ENCODE measurements at regions not wholly inside any gene's neighbourhood (a gene's known extent, or its start where the extent isn't known, plus 50 kb on each side); places are given as distances from the start of the nearest gene placed in this dataset.
A peak's percentile ranks its signal among the peaks of the same experiment; 100 is the strongest.

DNA sequence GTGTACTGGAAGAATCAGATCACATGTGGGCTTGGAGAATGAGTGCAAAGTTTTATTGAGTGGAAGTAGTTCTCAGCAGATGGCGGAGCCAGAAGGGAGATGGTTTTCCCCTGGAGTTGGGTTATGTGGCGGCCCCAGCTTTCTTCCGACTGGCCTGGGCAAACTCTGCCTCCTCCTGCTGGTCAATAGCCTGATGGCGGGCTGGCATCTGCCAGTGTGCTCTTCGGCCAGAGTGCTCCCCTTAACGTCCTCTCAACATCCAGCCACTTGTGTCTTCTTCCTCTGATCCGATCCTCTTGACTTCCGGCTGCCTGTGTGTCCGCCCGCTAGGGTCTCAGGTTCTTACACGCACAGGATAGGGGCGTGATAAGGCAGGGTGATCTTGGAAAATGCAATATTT lies 741.3 kb downstream of the RNF144A start:
- no peaks in the 10 kb centered on the region for H3K36me3 ChIP-seq (replicated peaks; ENCODE audit: control insufficient read depth, insufficient read depth, low read length)
- DNase-seq, result no peak
- no peak overlapping the region for H3K4me3 ChIP-seq (ENCODE audit: insufficient read depth, low read depth, low read length)
- H3K27me3 ChIP-seq (ENCODE audit: control insufficient read depth, insufficient read depth, low read length), result no peaks in the 10 kb centered on the region

DNA sequence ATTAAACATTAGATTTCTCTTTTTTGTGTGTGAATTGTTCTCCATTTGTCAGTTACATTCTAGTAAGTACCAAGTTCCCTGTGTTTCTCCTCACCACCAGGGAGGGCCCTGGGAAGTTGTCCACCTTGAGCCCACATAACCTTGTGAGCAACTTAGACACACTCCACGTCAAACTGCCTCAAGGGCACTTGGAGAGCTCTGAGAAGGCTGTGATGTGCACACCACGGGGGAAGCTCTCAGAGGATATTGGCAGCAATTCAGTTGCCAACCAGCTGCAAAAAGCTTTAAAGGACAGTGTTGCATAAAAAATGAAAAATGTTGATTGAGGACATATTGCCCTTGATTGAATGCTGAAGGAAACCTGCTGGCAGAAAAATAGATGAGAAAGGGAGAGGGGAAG lies 743.6 kb downstream of the RNF144A start:
- H3K27me3 ChIP-seq (ENCODE audit: control insufficient read depth, insufficient read depth, low read length), result no peaks in the 10 kb centered on the region
- H3K4me3 ChIP-seq (ENCODE audit: insufficient read depth, low read depth, low read length), result no peak overlapping the region
- H3K36me3 ChIP-seq (replicated peaks; ENCODE audit: control insufficient read depth, insufficient read depth, low read length), result no peaks in the 10 kb centered on the region
- DNase-seq, result no peak

DNA sequence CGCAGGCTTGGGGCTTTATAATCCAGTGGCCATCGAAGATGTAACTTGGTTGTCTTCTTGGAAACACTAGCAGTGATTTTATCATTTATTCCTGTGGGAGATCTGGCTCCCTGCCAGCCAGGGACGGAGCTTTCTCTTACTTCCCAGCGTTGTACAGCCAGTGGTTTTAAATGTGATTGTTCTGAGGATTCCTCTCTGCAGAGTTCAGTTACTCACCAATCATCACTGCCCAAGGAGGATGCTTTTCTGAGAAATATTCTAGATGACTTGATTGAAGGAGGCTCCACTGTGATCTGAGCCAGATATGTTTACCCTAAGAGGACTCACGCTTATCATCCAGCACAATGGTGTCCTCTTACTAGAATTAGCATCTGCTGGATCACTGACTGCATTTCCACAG lies 744.3 kb downstream of the RNF144A start:
- DNase-seq, result no peak
- Histone ChIP-seq H3K36me3 (replicated peaks; ENCODE audit: control insufficient read depth, insufficient read depth, low read length) (no peaks in the 10 kb centered on the region), H3K27me3 (ENCODE audit: control insufficient read depth, insufficient read depth, low read length) (no peaks in the 10 kb centered on the region), H3K4me3 (ENCODE audit: insufficient read depth, low read depth, low read length) (no peak overlapping the region)

DNA sequence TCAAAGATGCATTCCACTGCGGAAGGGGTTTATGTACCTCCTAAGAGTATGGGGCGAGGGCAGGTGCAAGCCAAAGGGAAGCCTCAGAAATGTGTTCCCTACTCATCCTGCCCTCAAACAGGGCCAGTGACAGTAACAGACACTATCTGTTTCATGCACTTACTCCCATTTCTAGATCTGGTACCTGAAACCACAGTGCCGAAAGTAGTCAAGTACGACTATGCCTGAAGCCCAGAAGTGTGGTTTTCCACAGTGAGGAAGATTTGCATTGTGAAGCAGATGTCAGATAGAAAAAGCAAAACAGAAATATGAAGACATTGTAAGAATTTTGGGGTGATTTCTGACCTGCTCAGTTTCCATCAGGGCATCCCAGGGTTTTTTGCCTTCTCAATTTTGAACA lies 748.7 kb downstream of the RNF144A start:
- no peaks in the 10 kb centered on the region for H3K36me3 ChIP-seq (replicated peaks; ENCODE audit: control insufficient read depth, insufficient read depth, low read length)
- no peak for DNase-seq
- H3K4me3 ChIP-seq (ENCODE audit: insufficient read depth, low read depth, low read length), result no peak overlapping the region
- no peaks in the 10 kb centered on the region for H3K27me3 ChIP-seq (ENCODE audit: control insufficient read depth, insufficient read depth, low read length)

DNA sequence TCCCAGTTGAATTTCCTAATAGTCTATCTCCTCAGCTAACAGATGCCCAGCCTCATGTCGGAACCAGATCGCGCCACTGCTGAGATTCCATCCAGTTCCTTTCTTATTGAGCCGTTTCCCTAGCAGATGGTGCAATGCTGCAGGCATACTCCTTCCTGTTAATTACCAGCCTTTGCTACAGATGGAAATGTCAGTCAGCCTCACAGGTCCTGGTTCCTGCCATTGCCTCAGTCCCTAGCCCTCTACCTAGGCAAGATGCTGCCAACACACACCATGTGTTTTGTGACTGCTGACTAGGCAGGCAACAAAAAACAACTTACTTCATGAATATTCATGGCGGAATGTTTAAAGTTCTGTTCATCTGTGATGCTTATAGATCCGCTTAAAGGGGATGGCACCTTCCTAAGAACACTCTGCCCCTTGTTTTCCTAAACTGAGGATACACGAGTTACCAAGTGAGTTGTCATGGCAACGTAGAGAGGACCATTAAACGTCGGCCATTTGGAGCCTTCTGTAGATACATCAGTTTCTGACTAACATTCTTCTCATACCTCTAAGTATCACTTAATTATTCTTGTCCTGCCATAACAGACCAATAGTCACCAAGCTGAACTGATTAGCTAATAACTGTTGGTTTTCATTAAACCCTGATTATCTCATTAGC lies 749.5 kb downstream of the RNF144A start:
- Histone ChIP-seq H3K4me3 (ENCODE audit: insufficient read depth, low read depth, low read length) (no peak overlapping the region), H3K27me3 (ENCODE audit: control insufficient read depth, insufficient read depth, low read length) (no peaks in the 10 kb centered on the region), H3K36me3 (replicated peaks; ENCODE audit: control insufficient read depth, insufficient read depth, low read length) (no peaks in the 10 kb centered on the region)
- DNase-seq, result no peak

DNA sequence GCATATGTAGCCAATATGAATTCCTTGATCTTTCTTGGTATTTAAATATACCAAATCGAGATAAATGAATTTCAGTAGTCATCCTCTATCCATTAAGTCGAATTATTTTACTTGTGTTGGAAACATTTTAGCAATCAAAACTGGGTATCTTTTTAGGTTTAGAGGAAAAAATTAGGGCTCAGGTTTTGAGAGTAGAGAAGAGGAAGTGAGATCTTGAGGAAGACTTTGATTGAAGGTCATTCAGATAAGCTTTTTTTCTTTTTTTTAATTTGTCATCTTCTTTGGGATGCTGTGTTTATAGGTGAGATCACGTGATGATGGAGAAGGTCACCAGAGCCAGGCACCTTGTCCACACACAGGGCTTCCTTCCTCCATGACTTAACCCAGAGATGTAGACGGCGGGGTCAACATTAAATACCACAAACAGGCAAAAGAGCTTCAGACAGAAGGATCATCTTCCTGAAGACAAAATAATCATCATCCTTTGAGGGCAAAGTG lies 750.1 kb downstream of the RNF144A start:
- Histone ChIP-seq H3K27me3 (ENCODE audit: control insufficient read depth, insufficient read depth, low read length) (no peaks in the 10 kb centered on the region), H3K36me3 (replicated peaks; ENCODE audit: control insufficient read depth, insufficient read depth, low read length) (no peaks in the 10 kb centered on the region)
- no peak for DNase-seq

DNA sequence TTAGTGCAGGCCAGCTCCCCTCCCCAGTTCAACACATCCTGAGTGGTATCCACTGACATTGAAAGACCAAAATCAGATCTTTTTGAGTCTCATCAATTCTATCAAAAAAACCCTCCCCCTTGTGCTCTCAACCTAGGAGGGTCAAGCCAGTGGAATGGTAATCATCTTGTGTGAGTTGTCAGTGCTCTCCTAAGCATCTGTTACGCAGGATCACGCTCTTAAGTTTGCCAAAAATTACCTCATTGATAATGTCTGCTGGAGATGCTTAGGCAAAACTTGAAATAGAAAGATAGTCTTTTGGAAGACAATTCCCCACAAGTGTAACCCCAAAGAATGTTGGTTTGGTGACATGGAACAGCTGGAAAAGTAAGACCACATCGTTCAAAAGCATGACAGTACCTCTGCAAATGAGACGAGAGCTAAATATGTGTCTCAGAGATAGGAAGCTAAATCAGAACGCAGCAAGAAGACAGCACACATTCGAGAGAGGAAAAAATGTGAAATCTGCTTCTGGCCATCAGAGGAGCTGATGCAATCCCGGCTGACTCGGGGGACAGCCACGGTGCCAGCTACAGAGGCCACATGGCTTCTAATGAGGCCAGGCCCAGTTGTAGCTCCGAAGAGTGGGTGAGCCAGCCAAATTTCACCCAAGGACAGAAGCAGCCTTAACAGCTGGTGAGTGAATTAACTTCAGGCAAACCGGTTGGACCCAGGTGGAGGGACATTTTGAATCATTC lies 753.9 kb downstream of the RNF144A start:
- Histone ChIP-seq H3K36me3 (replicated peaks; ENCODE audit: control insufficient read depth, insufficient read depth, low read length) (no peaks in the 10 kb centered on the region), H3K27me3 (ENCODE audit: control insufficient read depth, insufficient read depth, low read length) (no peaks in the 10 kb centered on the region), H3K4me3 (ENCODE audit: insufficient read depth, low read depth, low read length) (no peak overlapping the region)
- no peak for DNase-seq

More for the DNA sequence above, 750.1 kb downstream of the RNF144A start:
- no peak overlapping the region for H3K4me3 ChIP-seq (ENCODE audit: insufficient read depth, low read depth, low read length)

DNA sequence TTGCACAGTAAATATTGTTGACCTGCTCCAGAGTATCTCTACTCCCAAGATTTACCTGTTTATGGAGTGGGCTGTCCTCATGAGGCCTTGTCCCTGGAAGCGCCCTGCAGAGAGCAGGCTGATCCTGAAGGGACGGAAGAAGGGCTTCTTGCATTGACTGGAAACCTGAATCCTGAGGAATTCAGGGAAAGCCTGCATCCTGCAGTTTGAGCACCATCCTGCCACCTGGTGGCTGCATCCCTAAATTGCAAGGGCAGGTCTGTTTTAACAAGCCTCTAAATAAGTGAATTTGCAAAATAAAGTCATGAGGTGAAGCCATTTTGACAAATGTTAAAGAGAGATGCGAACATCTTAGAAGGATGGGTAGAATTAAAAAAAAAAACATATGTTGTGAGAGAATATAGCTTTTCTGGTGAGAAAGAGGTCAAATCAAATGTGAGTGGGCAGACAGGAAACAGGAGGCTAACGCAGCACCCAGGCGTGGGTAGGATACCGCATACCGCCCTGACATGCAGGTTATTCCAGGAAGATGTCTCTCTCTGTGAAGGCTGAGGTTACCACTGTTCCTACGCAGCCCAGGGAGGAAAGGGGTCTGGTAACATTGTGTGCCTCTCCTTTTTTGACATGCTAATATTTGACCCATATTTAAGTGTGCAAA lies 754.9 kb downstream of the RNF144A start:
- Histone ChIP-seq H3K36me3 (replicated peaks; ENCODE audit: control insufficient read depth, insufficient read depth, low read length) (no peaks in the 10 kb centered on the region), H3K4me3 (ENCODE audit: insufficient read depth, low read depth, low read length) (no peak overlapping the region), H3K27me3 (ENCODE audit: control insufficient read depth, insufficient read depth, low read length) (no peaks in the 10 kb centered on the region)
- DNase-seq, result peak; percentile 57

DNA sequence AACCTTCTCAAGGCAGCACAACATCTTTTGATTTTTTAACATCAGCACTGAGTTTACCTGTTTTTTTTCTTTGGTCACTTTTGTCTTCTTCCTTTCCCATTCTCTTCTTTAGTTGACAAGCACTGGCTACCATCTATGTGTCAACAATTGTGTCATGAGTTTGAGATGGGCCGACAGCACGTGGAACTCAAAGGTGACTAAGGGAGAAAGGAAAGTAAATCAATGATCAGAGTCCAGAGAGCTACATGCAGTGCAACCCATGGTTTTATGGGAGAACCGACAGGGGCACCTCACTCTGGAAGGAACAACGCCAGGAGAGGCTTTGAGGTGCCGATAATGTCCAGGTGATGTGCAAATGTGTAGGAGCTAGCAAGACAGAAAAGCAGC lies 755.5 kb downstream of the RNF144A start:
- H3K27me3 ChIP-seq (ENCODE audit: control insufficient read depth, insufficient read depth, low read length), result no peaks in the 10 kb centered on the region
- no peak for DNase-seq
- H3K36me3 ChIP-seq (replicated peaks; ENCODE audit: control insufficient read depth, insufficient read depth, low read length), result no peaks in the 10 kb centered on the region
- H3K4me3 ChIP-seq (ENCODE audit: insufficient read depth, low read depth, low read length), result no peak overlapping the region

DNA sequence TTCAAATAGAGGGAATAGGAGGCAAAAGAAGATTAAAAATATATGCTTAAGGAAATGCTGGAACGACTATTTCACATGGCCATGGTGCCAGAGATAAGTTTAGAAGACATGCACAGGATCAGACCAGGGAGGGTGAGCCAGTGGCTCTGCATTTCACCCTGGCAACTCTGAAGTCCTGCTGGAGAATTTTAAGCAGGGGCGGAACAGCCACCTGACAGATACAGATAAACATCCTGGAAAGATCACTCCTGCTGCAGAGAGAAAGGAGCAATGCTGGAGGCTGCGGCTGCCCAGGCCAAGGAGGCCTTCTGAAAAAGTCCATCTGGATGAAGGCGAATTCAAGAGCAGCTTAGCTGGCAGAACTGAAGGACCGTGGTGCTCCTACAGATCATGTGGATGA lies 755.9 kb downstream of the RNF144A start:
- no peaks in the 10 kb centered on the region for H3K36me3 ChIP-seq (replicated peaks; ENCODE audit: control insufficient read depth, insufficient read depth, low read length)
- no peak overlapping the region for H3K4me3 ChIP-seq (ENCODE audit: insufficient read depth, low read depth, low read length)
- no peak for DNase-seq
- H3K27me3 ChIP-seq (ENCODE audit: control insufficient read depth, insufficient read depth, low read length), result no peaks in the 10 kb centered on the region

DNA sequence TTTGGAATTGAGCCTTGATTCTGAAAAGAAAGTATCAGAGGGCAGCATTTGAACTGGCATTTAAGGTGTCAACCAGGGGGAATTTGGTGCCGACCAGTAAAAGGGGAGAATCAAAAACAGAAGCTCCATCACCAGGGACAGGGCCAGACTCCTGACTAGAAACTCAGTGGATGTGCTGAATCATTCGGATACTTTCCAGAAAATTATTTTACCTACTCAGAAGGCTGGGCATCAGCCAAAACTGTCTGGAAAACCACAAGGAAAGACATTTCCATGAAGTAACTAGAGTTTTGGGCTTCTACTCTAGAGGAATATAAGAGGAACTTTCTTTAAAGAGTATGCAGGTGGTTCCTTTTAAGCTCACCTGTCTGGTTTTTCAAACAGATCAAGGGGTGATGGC lies 756.6 kb downstream of the RNF144A start:
- no peak overlapping the region for H3K4me3 ChIP-seq (ENCODE audit: insufficient read depth, low read depth, low read length)
- H3K36me3 ChIP-seq (replicated peaks; ENCODE audit: control insufficient read depth, insufficient read depth, low read length), result no peaks in the 10 kb centered on the region
- no peak for DNase-seq
- H3K27me3 ChIP-seq (ENCODE audit: control insufficient read depth, insufficient read depth, low read length), result no peaks in the 10 kb centered on the region

DNA sequence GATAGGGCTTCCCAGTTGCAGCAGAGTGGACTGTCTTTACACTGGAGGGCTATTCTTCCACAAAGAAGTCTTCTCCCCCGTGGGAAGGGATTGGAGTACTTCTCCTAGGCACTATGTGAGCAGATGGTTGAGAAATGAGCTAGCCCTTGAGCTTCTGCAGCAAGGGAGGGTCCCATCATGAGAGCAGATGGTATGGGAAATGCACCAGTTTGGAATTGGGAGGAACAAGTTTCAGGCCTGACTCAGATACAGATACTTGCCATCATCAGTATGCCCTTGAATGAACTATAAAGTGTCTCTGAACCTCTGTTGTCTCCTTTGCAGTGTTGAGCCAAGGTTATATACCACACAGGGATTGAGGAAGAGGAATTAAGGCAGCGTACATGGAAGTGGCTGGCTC lies 757.4 kb downstream of the RNF144A start:
- no peak overlapping the region for H3K4me3 ChIP-seq (ENCODE audit: insufficient read depth, low read depth, low read length)
- no peaks in the 10 kb centered on the region for H3K36me3 ChIP-seq (replicated peaks; ENCODE audit: control insufficient read depth, insufficient read depth, low read length)
- DNase-seq, result no peak
- H3K27me3 ChIP-seq (ENCODE audit: control insufficient read depth, insufficient read depth, low read length), result no peaks in the 10 kb centered on the region

DNA sequence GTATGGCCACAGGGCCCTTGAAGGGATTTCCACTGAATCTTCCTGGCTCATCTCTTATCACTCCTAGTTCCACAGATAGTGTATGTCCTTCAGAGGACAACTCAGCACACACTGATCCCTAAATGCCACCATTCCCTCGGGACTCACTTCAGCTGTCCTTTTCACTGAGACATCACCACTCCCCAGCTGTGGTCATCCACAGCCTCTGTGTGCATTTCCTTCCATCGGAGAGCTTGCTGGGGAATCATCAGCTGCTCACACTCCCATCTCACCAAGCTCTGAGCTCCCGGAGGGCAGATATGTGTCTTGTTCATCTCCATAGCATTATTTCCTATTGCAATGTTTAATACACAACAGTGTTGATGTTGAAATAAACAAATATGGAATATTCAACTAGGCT lies 759.5 kb downstream of the RNF144A start:
- no peaks in the 10 kb centered on the region for H3K36me3 ChIP-seq (replicated peaks; ENCODE audit: control insufficient read depth, insufficient read depth, low read length)
- H3K4me3 ChIP-seq (ENCODE audit: insufficient read depth, low read depth, low read length), result no peak overlapping the region
- no peaks in the 10 kb centered on the region for H3K27me3 ChIP-seq (ENCODE audit: control insufficient read depth, insufficient read depth, low read length)
- no peak for DNase-seq

DNA sequence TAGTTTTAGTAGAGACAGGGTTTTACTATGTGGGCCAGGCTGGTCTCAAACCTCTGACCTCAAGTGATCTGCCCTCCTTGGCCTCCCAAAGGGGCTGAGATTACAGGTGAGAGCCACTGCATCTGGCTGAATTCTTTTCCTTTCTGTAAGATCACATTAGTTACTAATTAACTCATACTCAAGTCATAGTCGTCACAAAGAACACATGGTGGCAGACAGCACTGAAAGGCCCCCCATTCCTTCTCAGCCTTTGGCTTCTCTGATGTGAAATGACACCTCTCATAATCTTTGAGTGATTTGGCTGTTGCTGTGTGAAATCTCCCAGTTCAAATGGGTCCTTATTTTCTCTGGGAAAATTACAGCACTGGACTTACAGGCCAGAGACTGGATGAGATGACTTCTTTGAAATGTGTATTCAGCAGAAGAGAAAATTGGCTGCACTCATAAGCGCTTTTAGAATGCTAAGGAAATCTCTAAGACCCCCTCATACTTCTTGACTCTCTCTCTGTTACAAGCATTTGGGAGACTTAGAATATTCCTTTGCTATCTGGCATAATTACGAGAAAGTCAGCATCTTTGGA lies 764.8 kb downstream of the RNF144A start:
- Histone ChIP-seq H3K36me3 (replicated peaks; ENCODE audit: control insufficient read depth, insufficient read depth, low read length) (no peaks in the 10 kb centered on the region), H3K4me3 (ENCODE audit: insufficient read depth, low read depth, low read length) (no peak overlapping the region), H3K27me3 (ENCODE audit: control insufficient read depth, insufficient read depth, low read length) (no peaks in the 10 kb centered on the region)
- DNase-seq, result no peak

DNA sequence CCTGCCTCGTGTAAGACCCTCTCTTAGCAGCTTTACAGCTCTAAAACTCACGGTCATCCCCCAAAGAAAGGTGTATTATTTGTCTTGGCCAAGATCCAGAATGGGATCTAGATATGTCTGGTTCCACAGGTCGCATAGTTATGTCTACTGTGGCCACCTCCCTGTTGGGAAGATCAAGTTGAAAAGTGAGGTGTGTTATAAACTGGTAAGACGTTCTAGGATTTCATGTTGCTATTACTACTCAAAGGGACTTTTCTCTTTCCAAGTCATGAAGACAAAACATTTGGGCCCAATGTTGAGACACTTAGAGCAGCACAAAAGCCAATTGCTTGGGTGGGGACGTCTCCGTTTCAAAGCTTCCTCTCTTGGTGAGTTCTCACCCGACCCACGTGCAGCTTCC lies 766.0 kb downstream of the RNF144A start:
- Histone ChIP-seq H3K27me3 (ENCODE audit: control insufficient read depth, insufficient read depth, low read length) (no peaks in the 10 kb centered on the region), H3K36me3 (replicated peaks; ENCODE audit: control insufficient read depth, insufficient read depth, low read length) (no peaks in the 10 kb centered on the region), H3K4me3 (ENCODE audit: insufficient read depth, low read depth, low read length) (no peak overlapping the region)
- no peak for DNase-seq
